Limb (tissue), 2 donors: ENCODE measurements at regions not wholly inside any gene's neighbourhood (a gene's known extent, or its start where the extent isn't known, plus 50 kb on each side); places are given as distances from the start of the nearest gene placed in this dataset.
A peak's percentile ranks its signal among the peaks of the same experiment; 100 is the strongest.

Experiments
- DNase-seq, 2 donors: peaks; one replicate each; pipeline ENCODE4 v3.0.0-alpha.2; 2016; ENCODE audit errors: extremely low spot score in 2 of 2

- DNase-seq, result no peak
Measured at GRCh38 chr4:4602468-4602867, 60.6 kb upstream of the STX18 start.

- DNase-seq, result no peak
Measured at GRCh38 chr4:4601803-4602369, 60.0 kb upstream of the STX18 start.

GRCh38 chr4:4599481-4600275 is 57.8 kb upstream of the STX18 start:
- no peak for DNase-seq

GRCh38 chr4:4598851-4599411 is 57.1 kb upstream of the STX18 start:
- DNase-seq, result no peak

- DNase-seq, result no peak
Measured at GRCh38 chr4:4596720-4597119, 54.9 kb upstream of the STX18 start.

GRCh38 chr4:4595252-4595651 is 53.4 kb upstream of the STX18 start:
- no peak for DNase-seq

GRCh38 chr4:4594285-4594920 is 52.6 kb upstream of the STX18 start:
- DNase-seq, result peak in 1 of 2 donors; percentile 43

GRCh38 chr4:4593596-4594284 is 51.9 kb upstream of the STX18 start:
- no peak for DNase-seq

GRCh38 chr4:4592414-4592813 is 50.6 kb upstream of the STX18 start:
- DNase-seq, result no peak
